GM18517 (cell line): ENCODE measurements at regions not wholly inside any gene's neighbourhood (a gene's known extent, or its start where the extent isn't known, plus 50 kb on each side); places are given as distances from the start of the nearest gene placed in this dataset.

Experiments
- ATAC-seq: cut with Tn5 transposase; IDR thresholded peaks from one replicate; pipeline ENCODE4 v1.9.1; 2021; ENCODE audit warnings: mild to moderate bottlenecking, moderate library complexity; ENCODE audit not compliant: unreplicated experiment

DNA sequence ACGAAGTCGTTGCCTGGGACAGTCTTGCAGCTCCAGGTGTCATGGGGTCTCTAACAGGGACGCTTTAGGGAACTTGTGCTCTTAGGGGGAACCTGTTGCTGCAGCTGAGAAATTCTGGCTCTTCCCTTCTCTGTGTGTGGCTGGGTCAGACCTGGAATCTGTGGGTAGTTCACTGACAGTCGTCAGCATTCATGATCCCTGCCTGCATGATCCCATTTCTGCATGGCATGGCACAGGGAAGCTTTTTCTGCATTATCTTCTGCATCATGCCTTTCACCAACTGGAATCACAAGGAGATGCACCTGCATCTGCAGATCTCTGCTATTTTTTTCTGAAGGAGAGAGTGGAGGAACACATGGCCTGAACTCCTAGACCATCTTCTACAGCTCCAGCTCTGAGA is 85.6 kb downstream of the SOX9 start:
- no peak for ATAC-seq

DNA sequence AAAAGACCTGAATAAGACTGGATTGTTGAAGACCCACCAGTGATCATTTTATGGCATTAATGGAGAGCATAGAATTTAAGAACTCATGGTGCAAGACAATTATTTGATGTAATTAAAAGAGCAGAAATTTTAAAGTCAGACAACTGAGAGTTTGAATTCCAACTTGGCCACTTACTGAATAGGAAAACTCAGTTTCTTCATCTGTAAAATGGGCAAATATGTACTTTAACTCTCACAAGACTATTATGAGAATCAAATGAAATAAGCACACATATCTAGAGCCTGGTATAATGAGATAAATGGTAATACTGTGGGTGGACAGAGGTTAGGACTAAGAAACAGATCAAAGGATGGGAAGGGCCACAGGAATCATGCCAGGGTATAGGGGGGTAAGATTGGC is 88.0 kb downstream of the SOX9 start:
- no peak for ATAC-seq

DNA sequence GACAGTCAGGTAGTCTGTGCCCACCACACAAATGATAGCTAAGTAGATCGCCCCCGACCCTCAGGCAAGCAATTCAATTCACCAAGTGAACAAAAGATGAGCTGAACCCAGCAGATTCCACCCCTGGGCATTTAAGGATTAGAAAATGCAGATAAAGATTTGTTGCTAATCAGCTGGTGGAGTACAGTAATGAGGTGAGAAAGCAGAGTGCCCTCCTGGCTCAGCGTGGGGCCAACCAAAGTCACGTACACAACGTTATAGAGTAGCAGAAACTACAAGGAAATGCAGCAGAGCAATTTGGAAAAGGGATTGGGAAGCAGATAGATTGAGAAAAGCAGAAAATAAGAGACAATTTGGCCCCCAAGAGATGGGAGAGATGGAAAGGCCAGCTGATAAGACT is 91.2 kb downstream of the SOX9 start:
- ATAC-seq = no peak

DNA sequence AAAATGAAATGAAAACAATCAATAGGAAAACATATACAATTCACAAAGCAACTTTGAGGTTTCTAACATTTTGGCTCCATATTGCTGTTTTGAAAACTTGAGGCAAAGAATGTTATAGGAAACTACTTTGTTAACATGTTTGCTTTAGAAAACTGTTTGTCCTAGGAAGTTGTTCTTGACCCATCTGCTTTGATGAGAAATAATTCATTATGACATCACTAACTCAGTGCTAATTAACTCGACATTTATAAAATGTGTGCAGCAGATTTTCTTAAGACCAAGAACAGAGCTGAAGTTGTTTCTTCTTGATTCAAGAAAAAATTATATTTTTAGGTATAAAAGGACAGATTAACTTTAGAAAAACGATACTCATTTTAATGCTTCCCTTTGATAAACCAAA is 94.7 kb downstream of the SOX9 start:
- no peak for ATAC-seq

DNA sequence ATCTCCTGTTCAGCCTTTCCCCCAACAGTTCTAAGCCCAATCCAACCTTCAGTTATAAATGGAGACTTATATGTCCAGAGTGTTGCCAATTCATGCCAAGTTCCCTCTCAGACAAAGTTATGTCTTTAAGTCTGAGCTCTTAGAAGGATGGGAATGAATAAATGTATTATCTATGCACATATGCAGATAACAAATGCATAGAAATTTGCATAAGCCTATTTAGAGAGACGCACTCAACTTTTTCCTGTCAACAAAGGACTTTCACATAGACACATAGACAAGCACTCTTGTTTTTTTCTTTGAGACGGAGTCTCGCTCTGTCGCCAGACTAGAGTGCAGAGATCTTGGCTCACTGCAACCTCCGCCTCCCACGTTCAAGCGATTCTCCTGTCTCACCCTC is 95.1 kb downstream of the SOX9 start:
- ATAC-seq = no peak

DNA sequence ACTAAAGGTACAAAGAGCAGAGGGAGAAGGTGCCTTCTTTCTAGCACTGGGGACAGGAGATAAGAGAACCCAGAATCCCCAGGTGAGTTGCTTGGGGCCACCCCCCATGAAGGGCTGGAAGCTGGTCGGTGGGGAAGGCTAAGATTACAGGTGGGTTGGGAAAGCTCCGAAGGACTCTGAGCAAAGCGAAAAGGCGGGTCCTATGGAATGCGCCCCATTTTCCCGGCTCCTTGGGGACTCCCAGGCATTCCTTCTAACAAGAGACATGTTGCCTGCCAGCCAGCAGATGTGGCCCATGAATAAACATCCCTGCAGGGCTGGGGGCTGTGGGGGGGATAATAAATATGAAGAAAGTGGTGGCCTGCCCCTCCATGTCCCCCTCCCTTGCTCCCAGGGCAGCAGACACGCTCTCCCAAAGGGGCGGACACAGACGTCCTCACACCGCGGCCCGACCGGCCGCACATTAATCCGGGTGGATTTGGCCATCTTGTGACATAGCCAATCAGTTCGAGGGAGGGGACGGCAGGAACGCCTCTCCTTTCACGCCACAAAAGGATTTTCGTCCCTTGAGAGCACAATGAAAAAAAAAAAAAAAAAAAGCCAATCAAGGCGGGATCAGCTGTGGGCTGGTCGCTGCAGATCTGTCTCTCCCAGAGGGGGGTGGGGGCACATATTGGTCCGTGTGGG is 98.5 kb downstream of the SOX9 start:
- no peak for ATAC-seq

DNA sequence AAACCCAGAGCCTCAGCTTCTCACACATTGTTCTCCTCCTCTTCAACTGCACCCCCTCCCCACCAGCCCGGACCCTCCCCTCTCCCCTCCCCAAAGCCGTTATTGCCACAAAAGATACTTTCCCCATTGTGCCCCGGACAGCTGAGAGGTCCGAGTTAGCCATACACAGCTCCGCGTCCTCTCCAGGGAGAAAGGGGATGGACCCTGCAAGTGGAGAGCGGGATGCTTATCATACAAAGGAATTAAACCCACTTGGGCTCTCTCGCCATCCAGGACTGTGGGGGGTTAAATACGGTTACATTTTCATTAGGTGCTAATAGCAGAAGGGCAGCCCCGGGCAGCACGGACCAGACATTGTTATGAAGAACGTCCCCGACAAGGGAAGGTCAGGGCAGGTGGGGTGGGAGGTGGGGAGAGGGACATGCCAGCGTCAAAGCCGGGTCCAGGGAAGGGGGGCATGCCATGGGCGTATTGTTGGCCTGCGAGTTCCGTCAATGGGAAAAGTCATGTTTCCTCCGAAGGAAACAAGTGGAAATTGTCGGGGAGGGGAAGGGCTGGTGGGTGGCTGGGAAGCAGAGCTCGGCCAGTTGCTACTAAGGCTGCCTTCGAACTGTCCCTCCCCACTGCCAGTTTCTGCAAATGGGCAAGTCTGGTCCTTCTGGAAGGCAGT is 99.1 kb downstream of the SOX9 start:
- no peak for ATAC-seq

DNA sequence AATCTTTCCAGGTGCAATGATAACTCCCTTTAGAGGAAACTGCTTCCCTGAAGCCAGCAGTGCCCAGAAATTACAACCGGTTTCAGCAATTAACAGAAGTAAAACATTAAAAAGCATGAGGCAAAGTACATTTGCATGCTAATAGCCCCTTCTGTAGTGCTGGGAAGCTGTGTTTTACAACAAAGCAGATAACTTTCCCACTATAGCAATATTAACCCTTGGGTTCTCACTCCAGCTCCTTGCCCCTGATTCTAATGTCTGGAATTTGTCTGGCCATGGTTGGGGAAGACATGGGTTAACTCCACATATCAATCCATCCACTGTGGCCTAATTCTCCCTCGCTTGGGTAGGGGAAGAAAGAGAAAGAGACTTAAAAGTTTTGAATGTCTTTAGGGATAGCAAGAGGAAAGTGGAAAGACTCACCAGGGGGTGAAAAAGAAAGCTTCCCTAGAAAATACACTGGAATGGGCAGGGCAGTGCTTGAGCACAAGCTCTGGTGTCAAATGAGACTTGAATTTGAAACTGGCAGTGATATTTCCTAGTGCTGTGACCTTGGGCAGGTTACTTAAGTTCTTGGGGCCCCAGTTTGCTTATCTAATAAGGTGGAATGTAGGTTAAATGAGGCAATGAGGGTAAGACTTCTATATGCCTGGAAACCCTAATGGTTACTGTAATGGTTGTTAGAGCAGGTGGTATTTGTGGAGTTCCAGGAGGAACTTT is 102.0 kb downstream of the SOX9 start:
- no peak for ATAC-seq

DNA sequence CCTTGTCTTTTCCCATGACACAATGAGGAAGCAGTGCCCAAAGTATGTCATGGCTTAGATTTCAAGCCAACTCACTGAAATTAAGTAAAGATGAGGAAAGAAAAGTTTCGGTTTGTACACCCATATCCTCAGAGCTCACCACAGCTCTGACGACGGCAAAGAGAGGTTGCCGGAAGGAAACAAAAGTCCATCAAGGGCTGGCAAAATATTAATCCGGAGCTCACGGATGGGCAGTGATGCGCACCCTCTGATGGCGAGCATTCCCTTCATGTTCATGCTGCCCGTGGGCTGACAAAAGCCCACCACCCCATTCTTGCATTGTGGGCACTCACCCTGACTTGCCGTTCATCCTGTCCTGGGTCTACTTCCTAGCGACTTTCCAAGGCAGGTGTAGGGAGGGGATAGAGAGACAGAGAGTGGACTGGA is 103.1 kb downstream of the SOX9 start:
- no peak for ATAC-seq

DNA sequence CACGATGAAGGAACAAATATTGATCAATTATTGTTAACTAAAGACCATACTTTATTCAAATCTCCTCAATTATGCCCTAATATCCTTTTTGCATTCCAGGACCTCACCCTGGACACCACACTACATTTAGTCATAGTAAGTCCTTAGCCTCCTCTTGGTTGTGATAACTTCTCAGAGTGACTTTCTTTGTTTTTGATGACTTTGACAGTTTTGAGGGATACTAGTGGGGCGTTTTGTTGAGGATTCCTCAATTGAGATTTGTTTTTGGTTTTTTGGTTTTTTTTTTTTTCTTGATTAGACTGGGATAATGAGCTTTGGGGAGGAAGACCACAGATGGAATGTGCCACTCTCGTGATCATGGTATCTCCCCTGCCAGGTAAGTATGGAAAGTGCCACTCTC is 105.5 kb downstream of the SOX9 start:
- no peak for ATAC-seq

DNA sequence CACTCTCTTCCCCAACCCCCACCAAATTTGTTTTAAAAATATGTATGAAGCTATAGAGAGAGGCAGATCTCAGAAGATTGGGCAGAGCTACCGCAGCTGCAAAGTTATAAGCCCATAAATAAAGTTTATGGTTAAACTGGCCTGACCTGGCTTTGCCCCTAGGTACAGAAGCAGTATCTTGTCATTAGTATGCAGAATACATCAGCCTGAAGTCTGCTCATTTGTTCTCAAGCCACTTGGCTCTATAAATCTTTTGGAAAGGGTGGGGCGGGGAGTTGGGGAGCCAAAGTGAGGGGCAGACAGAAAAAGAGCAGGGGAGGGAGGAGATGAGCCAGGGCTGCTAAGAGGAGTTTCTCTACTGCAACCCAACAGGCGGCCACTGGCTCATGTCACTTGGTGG is 113.2 kb downstream of the SOX9 start:
- ATAC-seq = no peak

DNA sequence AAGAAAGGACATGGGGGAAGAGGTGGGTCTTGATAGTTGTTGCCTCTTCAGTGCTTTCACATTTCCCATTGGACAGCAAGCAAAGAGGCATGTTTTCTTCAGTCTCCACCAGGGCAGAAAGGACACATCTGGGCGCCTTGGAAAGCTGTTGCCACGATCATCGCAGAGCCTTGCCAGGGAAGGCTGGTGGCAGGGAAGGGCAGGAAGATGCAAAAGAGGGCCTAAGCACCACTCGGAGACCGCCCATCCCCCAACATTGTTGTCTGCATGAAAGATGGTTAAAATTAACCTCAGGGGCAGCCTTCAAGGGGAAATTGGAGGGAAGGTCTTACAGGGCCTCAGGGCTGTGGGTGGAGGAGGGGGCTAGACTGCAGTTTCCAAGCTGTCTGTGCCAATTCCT is 114.2 kb downstream of the SOX9 start:
- no peak for ATAC-seq

DNA sequence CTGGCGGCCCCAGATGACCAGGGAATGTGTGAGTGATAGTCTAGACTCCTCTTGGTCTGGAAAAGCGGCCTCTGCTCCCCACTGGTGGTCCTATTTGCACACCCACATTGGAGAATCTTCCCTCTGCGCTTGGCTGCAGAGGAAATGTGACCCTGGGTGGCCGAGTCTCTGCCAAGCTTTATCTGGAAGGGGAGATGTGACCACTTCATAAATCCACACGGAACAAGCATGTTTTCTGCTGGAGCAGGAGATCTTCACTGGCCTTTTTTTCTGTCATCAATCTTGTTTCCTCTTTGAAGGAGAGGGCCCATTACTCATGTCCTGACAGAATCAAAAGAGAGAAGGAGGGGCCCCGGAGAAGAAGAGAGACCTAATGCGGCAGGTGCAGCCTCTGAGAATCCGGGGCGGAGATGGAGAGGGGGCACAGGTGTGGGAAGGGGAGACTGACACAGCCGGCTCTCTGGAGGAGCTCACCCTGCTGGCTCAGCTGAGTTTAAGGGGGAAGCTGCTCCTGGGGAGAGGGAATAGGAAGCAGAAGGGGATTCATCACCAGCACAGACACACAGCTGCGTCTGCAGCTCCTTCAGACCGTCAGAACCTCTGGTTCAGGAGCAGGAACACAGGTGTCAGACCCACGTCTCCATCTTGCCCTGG is 116.3 kb downstream of the SOX9 start:
- no peak for ATAC-seq

DNA sequence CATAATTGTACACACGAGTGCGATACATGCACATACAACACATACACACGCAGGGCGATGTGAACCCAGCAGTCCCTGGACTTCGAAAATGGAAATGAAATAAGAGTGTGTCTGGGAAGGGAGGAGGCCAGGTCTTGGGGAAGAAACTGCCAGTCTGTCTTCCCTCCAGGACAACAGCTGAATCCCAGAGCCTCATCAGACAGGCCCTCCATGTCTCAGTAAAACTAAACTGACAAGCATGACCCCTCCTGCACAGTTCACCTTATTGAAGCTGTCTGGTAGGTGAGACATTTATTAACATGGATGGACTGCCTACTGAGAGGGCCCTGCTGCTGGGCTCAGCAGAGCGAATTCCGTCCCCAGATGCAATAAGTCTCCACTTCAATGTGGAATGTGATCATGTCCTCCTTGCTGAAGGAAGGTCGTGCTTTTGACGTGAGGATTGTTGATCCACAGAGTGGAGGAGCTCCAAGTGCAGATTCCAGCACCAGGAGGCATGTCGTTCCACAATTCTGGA is 117.4 kb downstream of the SOX9 start:
- no peak for ATAC-seq

DNA sequence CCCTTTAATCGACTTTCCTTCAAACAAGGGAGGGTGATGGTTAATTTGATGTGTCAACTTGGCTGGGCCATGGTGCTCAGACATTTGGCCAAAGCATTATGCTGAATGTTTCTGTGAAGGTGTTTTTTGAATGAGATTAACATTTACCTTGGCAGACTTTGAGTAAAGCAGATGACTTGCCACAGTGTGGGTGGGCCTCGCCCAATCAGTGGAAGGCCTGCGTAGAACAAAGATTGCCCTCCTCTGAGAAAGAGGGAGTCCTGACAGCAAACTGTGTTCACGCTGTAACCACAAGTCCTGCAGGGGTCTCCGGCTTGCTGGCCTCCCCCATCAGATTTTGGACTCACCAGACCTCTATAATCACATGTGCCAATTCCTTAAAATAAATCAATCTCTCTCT is 118.7 kb downstream of the SOX9 start:
- ATAC-seq = no peak

DNA sequence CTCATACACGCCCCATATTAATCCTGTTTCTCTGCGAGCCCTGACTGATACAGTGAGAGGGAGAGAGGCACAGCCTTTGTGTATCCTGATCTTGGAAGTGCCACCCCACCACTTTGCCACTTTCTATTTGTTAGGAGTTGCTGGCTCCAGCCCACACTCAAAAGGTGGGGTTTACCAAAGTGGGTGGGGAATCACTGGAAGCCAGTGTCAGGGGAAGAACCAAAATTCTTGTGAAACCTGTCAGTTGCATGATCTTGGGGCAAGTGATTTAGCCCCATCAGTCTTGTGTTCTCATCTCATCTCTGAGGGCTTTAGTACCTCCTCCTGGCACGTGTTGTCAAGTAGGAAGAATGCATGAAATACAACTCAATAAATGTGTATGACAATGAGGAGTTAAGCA is 119.5 kb downstream of the SOX9 start:
- ATAC-seq = no peak

DNA sequence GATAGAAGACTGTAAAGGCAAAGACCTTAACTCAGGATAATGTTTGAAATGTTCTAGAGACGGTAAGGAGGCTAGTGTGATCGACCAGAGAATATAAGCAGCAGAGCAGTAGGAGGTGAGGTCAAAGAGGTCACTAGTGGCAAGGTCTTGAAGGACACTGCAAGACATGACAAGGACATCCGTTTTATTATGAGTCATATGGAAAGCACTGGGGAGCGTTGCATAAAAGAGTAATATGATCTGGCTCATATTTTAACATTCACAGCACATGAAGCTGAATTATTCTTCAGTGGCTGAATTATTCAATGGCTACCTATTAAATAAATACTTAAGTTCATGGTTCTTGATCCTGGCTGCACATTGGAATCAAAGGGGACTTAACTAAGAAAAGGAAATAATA is 123.7 kb downstream of the SOX9 start:
- no peak for ATAC-seq

DNA sequence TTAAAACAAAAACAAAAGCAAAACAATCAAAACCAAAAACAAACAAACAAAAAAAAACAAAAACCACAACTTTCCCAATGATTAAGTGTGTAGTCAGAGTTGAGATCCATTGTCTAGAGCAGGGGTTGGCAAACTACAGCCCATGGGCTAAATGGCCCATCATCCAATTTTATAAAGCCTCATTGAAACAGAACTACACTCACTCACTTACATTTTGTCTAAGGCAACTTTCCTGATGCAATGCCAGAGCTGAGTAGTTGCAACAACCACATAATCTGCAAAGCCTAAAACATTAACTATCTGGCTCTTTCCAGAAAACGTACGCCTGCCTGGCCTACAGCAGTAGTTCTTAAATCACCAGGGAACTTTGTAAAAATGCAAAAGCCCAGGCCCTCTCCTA is 124.1 kb downstream of the SOX9 start:
- ATAC-seq = no peak

DNA sequence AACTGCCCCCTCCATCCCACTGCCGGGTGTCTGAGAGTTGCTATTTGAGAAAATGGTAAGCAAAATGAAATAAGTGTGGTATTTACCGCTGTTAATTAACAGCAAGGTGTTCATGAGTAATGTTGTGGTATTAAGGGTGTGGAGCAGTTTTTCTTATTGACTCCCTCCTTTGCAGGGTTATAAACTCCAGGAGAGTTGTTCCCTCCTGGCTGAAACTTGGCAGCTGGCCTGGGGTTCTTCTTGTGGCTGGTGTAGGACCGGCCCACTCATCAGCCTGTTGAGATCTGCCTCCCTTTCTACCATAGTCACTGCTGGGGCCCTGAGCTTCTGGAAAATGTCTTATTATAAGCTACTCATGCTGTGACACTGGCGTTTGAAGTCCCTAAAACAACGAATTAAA is 128.6 kb downstream of the SOX9 start:
- no peak for ATAC-seq

DNA sequence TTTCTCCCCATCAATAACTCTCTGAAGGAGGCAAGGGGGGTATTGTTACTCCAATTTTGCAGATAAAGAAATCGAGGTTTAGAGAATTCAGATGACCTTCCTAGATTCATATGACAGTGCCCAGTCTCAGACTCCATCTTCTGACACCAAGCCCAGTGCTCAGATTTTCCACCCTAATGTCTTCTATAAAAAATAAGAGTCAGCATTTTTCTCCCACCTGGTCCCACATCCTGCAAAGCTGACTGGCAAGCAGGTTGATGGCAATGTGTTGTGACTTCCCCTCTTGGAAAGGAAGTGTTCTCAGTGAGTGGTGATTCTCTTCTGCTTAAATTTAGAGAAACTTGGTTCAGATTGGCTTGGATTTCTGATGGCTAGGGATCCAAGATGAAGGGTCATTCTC is 129.4 kb downstream of the SOX9 start:
- no peak for ATAC-seq

DNA sequence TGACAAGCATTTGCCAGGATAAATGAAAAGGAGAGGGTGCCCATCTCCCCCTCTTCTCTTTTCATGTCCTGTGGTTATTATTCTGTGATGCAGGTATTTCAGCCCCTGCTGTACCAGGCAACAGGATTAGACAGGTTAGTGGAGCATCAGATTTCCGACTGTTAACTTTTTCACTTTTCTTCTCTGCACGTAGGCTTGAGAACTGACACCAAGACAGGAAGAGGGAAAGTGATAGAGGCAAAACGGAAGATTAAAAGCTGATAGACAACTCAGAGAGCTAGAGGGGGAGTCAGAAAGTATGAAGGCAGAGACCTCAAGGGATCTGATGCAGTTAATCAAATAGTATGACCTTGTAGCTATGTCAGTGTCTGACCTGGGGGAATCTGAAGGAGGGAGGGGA is 132.8 kb downstream of the SOX9 start:
- no peak for ATAC-seq
